ENCODE measurements at regions not wholly inside any gene's neighbourhood (a gene's known extent, or its start where the extent isn't known, plus 50 kb on each side); places are given as distances from the start of the nearest gene placed in this dataset.

- TF ChIP-seq EP300 (IDR thresholded peaks at IDR 0.05) (no peak), POLR2A (IDR thresholded peaks at IDR 0.05; ENCODE audit: low read depth) (no peak)
- TF ChIP-seq, protein P1, sequence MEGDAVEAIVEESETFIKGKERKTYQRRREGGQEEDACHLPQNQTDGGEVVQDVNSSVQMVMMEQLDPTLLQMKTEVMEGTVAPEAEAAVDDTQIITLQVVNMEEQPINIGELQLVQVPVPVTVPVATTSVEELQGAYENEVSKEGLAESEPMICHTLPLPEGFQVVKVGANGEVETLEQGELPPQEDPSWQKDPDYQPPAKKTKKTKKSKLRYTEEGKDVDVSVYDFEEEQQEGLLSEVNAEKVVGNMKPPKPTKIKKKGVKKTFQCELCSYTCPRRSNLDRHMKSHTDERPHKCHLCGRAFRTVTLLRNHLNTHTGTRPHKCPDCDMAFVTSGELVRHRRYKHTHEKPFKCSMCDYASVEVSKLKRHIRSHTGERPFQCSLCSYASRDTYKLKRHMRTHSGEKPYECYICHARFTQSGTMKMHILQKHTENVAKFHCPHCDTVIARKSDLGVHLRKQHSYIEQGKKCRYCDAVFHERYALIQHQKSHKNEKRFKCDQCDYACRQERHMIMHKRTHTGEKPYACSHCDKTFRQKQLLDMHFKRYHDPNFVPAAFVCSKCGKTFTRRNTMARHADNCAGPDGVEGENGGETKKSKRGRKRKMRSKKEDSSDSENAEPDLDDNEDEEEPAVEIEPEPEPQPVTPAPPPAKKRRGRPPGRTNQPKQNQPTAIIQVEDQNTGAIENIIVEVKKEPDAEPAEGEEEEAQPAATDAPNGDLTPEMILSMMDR (IDR thresholded peaks at IDR 0.05), result no peak
Measured at GRCh38 chr2:5825686-5826085, 133.5 kb downstream of the SOX11 start.
